Fibroblast of skin of right quadriceps (primary cell): ENCODE measurements at regions not wholly inside any gene's neighbourhood (a gene's known extent, or its start where the extent isn't known, plus 50 kb on each side); places are given as distances from the start of the nearest gene placed in this dataset.
A peak's percentile ranks its signal among the peaks of the same experiment; 100 is the strongest.
"Not testable (repeated sequence)": the region's sequence is repeated elsewhere in the genome, so short reads cannot be mapped to it uniquely, and the experiment has no call there.

Experiments used
- DNase-seq: peaks from one replicate; pipeline ENCODE4 v3.0.0-alpha.2; 2013

- DNase-seq = no peak
These were observed 50.7 kb upstream of the USP7 start for GRCh38 chr16:9014389-9014788.

GRCh38 chr16:9015489-9015888 is 51.8 kb upstream of the USP7 start:
- no peak for DNase-seq

DNA sequence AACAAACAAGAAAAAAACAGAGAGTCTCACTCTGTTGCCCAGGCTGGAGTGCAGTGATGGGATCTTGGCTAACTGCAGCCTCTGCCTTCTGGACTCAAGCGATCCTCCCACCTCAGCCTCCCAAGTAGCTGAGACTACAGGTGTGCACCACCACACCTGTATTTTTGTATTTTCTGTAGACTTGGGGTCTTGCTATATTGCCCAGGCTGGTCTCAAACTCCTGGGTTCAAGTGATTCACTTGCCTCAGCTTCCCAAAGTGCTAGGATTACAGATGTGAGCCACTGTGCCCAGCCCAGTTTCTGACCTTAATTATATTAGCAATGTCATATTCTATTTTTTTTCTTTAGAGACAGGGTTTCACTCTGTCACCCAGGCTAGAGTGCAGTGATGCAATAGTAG is 52.3 kb upstream of the USP7 start:
- not testable (repeated sequence) for DNase-seq

DNA sequence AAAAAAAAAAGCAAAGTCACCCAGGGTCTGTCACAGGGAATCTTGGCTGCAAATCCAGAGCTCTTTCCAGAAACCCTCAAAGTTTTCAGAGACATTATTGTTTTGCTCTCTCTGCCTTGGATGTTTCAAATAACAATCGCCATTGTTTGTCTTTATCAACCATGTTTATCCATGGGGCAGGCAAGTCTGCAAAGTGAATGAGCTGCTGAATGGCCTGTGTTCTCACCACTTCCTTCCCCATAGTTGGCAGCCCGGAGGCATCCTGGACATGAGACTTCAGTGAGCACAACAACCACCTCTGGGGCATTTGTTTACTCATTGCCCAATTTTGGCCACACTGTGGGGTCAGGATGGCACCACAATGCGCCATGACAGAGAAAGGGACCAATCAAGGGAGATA is 53.1 kb upstream of the USP7 start:
- DNase-seq = no peak

- DNase-seq = no peak
These were observed 63.5 kb upstream of the USP7 start for GRCh38 chr16:9027070-9027799.

- not testable (repeated sequence) for DNase-seq
These were observed 63.0 kb upstream of the HAPSTR1 start for GRCh38 chr16:9028491-9028890.

DNA sequence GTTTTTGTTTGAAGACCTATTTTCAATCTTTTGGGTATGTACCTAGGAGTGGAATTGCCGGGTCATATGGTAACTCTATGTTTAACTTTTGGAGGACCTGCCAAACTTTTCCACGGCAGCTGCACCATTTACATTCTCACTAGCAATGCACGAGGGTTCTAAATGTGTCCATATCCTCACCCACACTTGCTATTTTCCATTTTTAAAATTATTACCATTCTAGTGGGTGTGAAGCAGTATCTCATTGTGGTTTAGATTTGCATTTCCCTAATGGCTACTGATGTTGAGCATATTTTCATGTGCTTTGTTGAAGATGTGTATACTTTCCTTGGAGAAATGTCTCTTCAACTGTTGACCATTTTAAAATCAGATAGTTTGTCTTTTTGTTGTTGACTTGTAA is 60.3 kb upstream of the HAPSTR1 start:
- DNase-seq = no peak

- DNase-seq = peak; percentile 44
These were observed 58.2 kb upstream of the HAPSTR1 start for GRCh38 chr16:9033125-9033830.

DNA sequence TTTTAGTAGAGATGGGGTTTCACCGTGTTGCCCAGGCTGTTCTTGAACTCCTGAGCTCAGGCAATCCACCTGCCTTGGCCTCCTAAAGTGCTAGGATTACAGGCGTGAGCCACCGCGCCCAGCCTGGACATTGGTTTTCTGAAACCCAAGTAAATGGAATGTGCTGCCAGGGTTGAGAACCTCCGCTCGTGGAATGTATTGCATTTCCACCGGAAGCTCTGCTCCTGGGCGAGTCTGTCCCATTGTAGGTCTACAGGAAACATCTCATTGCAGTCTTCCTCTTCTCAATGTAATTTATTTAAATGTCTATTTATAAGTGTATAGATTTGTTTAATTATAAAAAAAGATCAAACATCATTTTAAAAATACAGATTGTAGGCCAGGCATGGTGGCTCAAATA is 57.4 kb upstream of the HAPSTR1 start:
- no peak for DNase-seq

GRCh38 chr16:9035996-9036395 is 55.4 kb upstream of the HAPSTR1 start:
- peak; percentile 63 for DNase-seq

- DNase-seq = peak; percentile 24
These were observed 52.2 kb upstream of the HAPSTR1 start for GRCh38 chr16:9039210-9039609.

DNA sequence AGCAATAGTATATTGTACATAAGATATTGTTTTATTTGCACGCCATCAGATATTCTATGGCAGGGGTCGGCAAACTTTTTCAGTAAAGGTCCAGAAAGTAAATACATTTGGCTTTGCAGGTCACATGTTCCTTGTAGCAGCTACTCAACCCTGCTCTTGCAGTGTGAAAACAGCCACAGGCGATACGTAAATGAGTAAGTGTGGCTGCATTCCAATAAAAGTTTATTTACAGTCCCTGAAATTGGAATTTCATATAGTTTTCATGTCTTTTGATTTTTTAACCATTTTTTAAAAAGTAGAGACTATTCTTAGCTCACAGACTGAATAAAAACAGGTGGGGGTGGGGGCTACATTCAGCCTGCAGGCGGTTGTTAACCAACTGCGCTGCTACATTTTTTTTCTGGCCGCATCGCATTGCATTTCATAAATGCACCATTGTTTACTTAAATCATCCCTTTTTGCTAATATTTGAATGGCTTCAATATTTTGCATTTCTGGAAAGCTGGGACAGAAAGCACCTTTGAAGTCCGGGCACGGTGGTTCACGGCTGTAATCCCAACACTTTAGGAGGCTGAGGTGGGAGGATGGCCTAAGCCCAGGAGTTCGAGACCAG is 50.5 kb upstream of the HAPSTR1 start:
- no peak for DNase-seq
